ENCODE measurements at regions not wholly inside any gene's neighbourhood (a gene's known extent, or its start where the extent isn't known, plus 50 kb on each side); places are given as distances from the start of the nearest gene placed in this dataset.

DNA sequence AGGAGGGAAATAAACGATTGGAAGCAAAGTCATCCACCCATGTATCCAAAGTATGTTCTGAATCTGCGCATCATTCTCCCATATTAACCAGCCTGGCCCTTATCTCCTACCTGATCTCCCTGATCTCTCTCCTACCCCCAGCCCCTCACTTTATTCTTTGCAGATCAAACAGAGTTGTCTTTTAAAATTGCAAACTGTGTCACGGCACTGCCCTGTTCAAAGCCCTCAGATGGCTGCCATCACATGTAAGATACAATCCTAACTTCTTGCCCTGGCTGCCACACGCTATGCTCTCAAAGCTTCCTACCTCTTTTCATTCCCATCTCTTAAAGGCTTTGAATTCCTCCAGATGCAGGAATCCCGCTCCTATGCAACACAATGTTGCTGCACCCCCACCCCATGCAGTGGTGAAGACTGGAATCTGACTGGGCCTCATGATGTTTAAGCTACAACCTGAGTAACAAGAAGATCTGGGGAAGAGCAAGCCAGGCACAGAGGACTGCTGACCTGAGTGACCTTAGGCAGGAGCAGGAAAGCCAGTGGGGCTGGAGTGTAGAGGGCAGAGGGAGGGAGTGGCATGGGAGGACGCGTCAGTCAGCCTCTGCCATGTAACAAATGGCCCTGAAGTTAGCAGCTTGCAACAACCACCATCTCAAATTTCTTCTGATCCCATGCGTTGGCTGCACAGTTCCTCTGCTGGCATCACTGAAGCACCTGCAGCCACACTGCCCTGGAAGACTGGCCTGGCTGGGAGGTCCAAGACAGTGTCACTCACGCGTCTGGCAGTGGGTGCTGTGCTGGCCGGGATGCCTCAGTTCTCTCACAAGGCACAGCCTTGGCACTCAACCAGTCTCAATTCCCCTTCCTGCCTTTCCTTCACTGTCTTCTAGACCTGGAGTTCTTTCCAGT, 382.8 kb downstream of the BCL11B start:
- TF ChIP-seq, protein P1, sequence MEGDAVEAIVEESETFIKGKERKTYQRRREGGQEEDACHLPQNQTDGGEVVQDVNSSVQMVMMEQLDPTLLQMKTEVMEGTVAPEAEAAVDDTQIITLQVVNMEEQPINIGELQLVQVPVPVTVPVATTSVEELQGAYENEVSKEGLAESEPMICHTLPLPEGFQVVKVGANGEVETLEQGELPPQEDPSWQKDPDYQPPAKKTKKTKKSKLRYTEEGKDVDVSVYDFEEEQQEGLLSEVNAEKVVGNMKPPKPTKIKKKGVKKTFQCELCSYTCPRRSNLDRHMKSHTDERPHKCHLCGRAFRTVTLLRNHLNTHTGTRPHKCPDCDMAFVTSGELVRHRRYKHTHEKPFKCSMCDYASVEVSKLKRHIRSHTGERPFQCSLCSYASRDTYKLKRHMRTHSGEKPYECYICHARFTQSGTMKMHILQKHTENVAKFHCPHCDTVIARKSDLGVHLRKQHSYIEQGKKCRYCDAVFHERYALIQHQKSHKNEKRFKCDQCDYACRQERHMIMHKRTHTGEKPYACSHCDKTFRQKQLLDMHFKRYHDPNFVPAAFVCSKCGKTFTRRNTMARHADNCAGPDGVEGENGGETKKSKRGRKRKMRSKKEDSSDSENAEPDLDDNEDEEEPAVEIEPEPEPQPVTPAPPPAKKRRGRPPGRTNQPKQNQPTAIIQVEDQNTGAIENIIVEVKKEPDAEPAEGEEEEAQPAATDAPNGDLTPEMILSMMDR (conservative IDR thresholded peaks at IDR 0.05): no peak
- 0 out of 2 replicates have a peak overlapping the region, but pooled peaks have one; percentile 50 for H3K27ac ChIP-seq

DNA sequence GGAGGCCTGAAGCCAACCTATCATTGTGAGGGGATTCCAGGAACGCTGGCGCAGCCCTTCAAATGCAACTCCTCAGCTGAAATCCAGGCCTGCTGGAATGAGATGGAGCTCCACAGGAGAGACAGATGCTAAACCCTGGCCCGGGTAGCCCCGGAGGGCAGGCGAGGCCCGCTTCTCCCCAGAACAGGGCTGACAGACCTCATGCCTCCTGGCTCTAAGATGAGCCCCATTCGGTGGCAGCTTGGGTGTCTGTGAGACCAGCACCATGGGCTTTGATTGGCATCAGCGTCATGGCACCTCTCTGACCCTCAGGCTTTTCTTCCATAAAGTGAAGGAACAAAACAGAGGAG, 382.2 kb downstream of the BCL11B start:
- peak overlapping the region; percentile 50; the same call in 1 of the 2 replicates for H3K27ac ChIP-seq
- TF ChIP-seq, protein P1 (conservative IDR thresholded peaks at IDR 0.05): no peak

DNA sequence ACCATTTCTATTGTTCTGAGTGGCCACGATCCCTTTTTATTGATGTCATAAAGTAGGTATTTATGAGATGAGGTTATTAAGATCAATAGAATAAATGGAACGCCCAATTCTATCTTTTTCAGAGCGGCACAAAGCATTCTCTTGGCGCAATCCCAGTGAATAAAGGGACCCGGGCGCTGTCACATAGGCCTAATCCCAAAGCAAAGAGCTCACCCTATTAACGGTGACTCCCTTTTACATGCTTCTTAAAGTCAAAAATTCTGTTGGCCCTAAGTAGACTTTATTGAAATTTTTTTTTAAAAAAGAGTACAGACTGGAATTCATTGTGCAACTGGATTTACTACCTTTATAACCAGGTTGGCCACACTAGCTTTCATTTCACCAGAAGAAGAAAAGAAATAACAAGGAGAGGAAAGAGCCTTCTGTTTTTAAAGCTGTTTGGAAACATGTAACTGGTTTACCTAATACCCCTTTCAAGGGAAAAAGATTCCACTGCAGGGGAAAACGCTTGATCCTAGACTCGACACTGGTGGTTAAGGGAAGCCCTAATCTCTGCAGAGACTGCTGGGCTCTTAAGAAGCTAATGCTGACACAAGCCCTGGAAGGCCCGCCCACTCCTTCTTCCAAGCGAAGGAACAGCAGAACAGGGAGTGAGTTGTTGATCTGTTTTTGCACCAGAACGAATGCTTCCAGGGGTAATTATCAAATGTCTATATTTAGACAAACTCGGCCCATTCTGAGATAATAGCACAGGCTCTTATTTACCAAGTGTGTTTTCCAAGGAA, 381.2 kb downstream of the BCL11B start:
- TF ChIP-seq, protein P1 (conservative IDR thresholded peaks at IDR 0.05): no peak
- peak overlapping the region; percentile 50 for H3K27ac ChIP-seq

DNA sequence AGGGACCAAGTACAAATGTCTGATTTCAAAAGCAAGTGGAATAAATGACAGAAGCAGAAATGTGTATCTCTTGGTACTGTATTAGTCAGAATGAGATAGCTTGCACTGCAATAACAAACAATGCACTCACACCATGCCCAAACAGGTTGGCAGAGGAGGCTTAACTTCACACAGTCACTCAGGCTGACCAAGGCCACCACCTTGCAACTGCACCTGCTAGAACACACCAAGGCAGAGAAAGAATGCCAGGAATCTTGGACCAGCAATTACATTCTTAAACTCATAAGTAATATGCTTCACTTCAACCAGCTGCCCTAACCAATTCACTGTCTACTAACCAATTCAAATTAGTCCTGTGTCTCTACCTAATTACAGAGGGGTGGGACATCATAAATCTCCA, 378.3 kb downstream of the BCL11B start:
- no peak overlapping the region for H3K27ac ChIP-seq
- TF ChIP-seq, protein P1 (conservative IDR thresholded peaks at IDR 0.05): no peak

DNA sequence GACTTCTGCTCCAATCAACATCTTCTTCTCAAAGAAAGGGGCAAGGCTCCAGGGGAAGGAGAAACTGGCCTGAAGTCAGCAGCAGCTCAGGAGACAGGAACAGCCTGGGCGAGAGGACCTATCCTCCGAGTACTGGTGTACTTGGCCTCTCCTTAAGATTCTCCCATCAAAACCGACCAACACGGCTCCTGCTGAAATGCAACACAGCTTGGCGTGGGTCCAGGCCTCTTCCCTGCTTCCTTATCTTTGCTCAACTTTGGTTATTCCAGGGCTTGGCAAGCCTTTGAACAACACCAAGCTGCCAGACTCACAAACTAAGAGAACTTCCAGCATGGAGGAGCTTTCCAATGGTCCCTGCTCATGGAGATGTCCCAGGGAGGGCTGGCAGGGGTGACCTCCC, 377.4 kb downstream of the BCL11B start:
- H3K27ac ChIP-seq: no peak overlapping the region
- TF ChIP-seq, protein P1 (conservative IDR thresholded peaks at IDR 0.05): no peak

DNA sequence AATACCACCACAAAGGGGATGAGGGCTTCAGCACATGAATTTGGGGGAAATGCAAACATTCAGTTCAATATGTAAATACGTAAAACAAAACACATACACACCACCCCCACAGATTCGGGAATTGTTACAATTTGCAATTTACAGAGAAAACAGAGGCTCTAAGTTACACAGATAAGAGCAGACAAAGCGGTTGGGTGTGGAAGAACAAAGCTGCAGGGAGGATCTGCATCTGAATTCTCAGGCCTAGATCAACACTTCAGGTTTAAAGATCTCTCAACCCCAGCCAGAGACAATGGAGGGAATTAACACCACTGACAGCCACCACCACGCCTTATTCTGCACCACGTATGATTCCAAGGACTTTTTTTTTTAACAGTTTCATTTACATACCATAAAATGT, 375.5 kb downstream of the BCL11B start:
- TF ChIP-seq, protein P1 (conservative IDR thresholded peaks at IDR 0.05): no peak

DNA sequence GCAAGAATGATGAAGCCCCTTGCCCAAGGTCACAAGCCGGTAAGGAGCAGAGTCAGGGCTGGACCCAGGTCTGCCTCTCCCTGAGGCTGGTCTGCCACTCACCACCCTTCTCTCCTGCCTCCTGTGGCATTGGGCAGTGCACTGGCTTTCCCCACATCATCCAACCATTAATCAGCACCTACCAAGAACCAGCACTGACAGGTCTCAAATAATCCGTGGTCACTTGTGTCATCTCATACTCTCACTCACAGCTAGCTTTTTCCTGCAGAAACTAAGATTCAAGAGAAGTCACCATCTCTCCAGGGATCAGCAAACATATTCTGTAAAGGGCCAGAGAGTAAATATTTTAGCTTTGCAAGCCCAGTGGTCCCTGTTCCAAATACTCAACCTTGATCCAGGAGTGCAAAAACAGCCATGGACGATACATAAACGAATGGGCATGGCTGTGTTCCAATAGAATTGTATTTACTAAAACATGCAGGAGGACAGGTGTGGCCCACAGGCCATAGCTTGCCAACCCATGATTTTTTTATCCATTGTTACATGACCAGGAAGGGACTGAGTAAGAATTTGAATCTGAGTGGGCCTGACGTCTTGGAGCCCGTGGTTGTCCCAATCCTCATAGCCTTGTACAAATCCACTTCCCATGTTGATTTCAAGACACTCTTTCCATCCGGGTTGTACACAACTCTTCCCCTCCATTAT, 374.2 kb downstream of the BCL11B start:
- H3K27ac ChIP-seq: no peak overlapping the region
- TF ChIP-seq, protein P1 (conservative IDR thresholded peaks at IDR 0.05): no peak

More for the DNA sequence above, 375.5 kb downstream of the BCL11B start:
- H3K27ac ChIP-seq: no peak overlapping the region
